Lower lobe of right lung (tissue), 2 donors: ENCODE measurements at regions not wholly inside any gene's neighbourhood (a gene's known extent, or its start where the extent isn't known, plus 50 kb on each side); places are given as distances from the start of the nearest gene placed in this dataset.

Source experiments
- ATAC-seq, 2 donors: fragments of 200-7000 bp; cut with Tn5 transposase; one replicate each; pipeline ENCODE4 v1.9.1; 2020 to 2022; ENCODE audit warnings: mild to moderate bottlenecking in 2 of 2, moderate library complexity in 2 of 2
- DNase-seq: peaks from one replicate; pipeline ENCODE4 v3.0.0-alpha.2; 2020
- H3K27ac ChIP-seq: fragments of 200-600 bp; one replicate; pipeline ENCODE4 v1.8.0; 2022
- H3K27me3 ChIP-seq: fragments of 200-600 bp; one replicate; pipeline ENCODE4 v1.8.0; 2022; ENCODE audit warnings: low read depth
- H3K36me3 ChIP-seq: fragments of 200-600 bp; one replicate; pipeline ENCODE4 v1.8.0; 2022; ENCODE audit warnings: mild to moderate bottlenecking
- H3K4me1 ChIP-seq: fragments of 200-600 bp; one replicate; pipeline ENCODE4 v1.8.0; 2022
- H3K4me3 ChIP-seq: fragments of 200-600 bp; one replicate; pipeline ENCODE4 v1.8.0; 2022; ENCODE audit warnings: mild to moderate bottlenecking
- H3K9me3 ChIP-seq: fragments of 200-600 bp; one replicate; pipeline ENCODE4 v1.8.0; 2022
- CTCF ChIP-seq: fragments of 200-600 bp; IDR thresholded peaks from one replicate; pipeline ENCODE4 v1.8.0; 2022; ENCODE audit warnings: antibody characterized with exemption, mild to moderate bottlenecking
- intact Hi-C: fragments of 100-400 bp; cut with DNase I; formaldehyde crosslinking; loops from one replicate; pipeline ENCODE4 v1.11.0; 2022
- donor health status: DM: no; HTN: yes; CAD: no; lungs with severe emphysema.

- DNase-seq = peak; percentile 31
- no peak overlapping the region for H3K27ac ChIP-seq
- no peak for TF ChIP-seq CTCF
- no peaks in the 10 kb centered on the region for H3K4me1 ChIP-seq
- no peak overlapping the region for H3K4me3 ChIP-seq
- intact Hi-C loops = no loop called here
- ATAC-seq = no peak
- H3K27me3 ChIP-seq = no peaks in the 10 kb centered on the region
- H3K36me3 ChIP-seq = peaks cover 25% of the 10 kb centered on the region
- no peaks in the 10 kb centered on the region for H3K9me3 ChIP-seq
Measured at GRCh38 chr19:5237939-5238480, 102.6 kb downstream of the PTPRS start.

- no peak for TF ChIP-seq CTCF
- Histone ChIP-seq H3K4me3 (no peak overlapping the region), H3K9me3 (no peaks in the 10 kb centered on the region), H3K4me1 (no peaks in the 10 kb centered on the region), H3K36me3 (peaks cover 23% of the 10 kb centered on the region), H3K27ac (no peak overlapping the region), H3K27me3 (no peaks in the 10 kb centered on the region)
- ATAC-seq = no peak
- DNase-seq = peak; percentile 42
- intact Hi-C loops = no loop called here
Measured at GRCh38 chr19:5237190-5237780, 103.3 kb downstream of the PTPRS start.

GRCh38 chr19:5235458-5236219, 105.0 kb downstream of the PTPRS start:
- no peak for ATAC-seq
- peak; percentile 11 for DNase-seq
- no peaks in the 10 kb centered on the region for H3K4me1 ChIP-seq
- H3K9me3 ChIP-seq = no peaks in the 10 kb centered on the region
- no peak overlapping the region for H3K27ac ChIP-seq
- no peak for TF ChIP-seq CTCF
- peaks cover 27% of the 10 kb centered on the region for H3K36me3 ChIP-seq
- H3K27me3 ChIP-seq = no peaks in the 10 kb centered on the region
- H3K4me3 ChIP-seq = no peak overlapping the region
- intact Hi-C loops = no loop called here

GRCh38 chr19:5234412-5234811, 106.2 kb downstream of the PTPRS start:
- Histone ChIP-seq H3K27me3 (no peaks in the 10 kb centered on the region), H3K27ac (no peak overlapping the region), H3K4me1 (no peaks in the 10 kb centered on the region), H3K36me3 (peaks cover 19% of the 10 kb centered on the region), H3K4me3 (no peak overlapping the region), H3K9me3 (no peaks in the 10 kb centered on the region)
- no peak for TF ChIP-seq CTCF
- DNase-seq (peak; percentile 4), ATAC-seq (no peak)
- intact Hi-C loops = no loop called here

- Histone ChIP-seq H3K4me3 (no peak overlapping the region), H3K36me3 (peaks cover 11% of the 10 kb centered on the region), H3K27me3 (no peaks in the 10 kb centered on the region), H3K9me3 (no peaks in the 10 kb centered on the region), H3K27ac (no peak overlapping the region), H3K4me1 (no peaks in the 10 kb centered on the region)
- no peak for ATAC-seq
- no peak for TF ChIP-seq CTCF
- DNase-seq = no peak
- intact Hi-C loops = no loop called here
Measured at GRCh38 chr19:5232798-5233505, 107.7 kb downstream of the PTPRS start.
